AG10803 (cell line): ENCODE measurements at regions not wholly inside any gene's neighbourhood (a gene's known extent, or its start where the extent isn't known, plus 50 kb on each side); places are given as distances from the start of the nearest gene placed in this dataset.

ENCODE experiments used
- DNase-seq: peaks from one replicate; pipeline ENCODE4 v3.0.0; 2010; ENCODE audit warnings: low read depth
- H3K4me3 ChIP-seq: 2 replicates; pipeline ENCODE4 v1.5.1; 2011; ENCODE audit warnings: mild to moderate bottlenecking, low read length, control low read depth
- CTCF ChIP-seq: conservative IDR thresholded peaks from 2 replicates; pipeline ENCODE4 v1.5.1; 2011; ENCODE audit warnings: mild to moderate bottlenecking, low read length, control low read depth, inconsistent platforms

- DNase-seq = no peak
- no peak overlapping the region for H3K4me3 ChIP-seq
- no peak for TF ChIP-seq CTCF
Observed at GRCh38 chr20:48467622-48468021, 360.2 kb downstream of the PREX1 start.

GRCh38 chr20:48465271-48465670, 362.5 kb downstream of the PREX1 start:
- no peak for TF ChIP-seq CTCF
- no peak for DNase-seq
- H3K4me3 ChIP-seq = no peak overlapping the region

GRCh38 chr20:48463916-48464315, 363.9 kb downstream of the PREX1 start:
- no peak for TF ChIP-seq CTCF
- no peak overlapping the region for H3K4me3 ChIP-seq
- DNase-seq = peak; percentile 29

GRCh38 chr20:48463096-48463720, 364.6 kb downstream of the PREX1 start:
- no peak for DNase-seq
- no peak overlapping the region for H3K4me3 ChIP-seq
- TF ChIP-seq CTCF = no peak

- H3K4me3 ChIP-seq = no peak overlapping the region
- no peak for DNase-seq
- TF ChIP-seq CTCF = no peak
Observed at GRCh38 chr20:48461735-48462119, 366.1 kb downstream of the PREX1 start.

- no peak for TF ChIP-seq CTCF
- H3K4me3 ChIP-seq = no peak overlapping the region
- DNase-seq = no peak
Observed at GRCh38 chr20:48461091-48461734, 366.6 kb downstream of the PREX1 start.

GRCh38 chr20:48460681-48461080, 367.1 kb downstream of the PREX1 start:
- DNase-seq = no peak
- TF ChIP-seq CTCF = no peak
- no peak overlapping the region for H3K4me3 ChIP-seq
